CD4-positive, alpha-beta T cell treated with Interleukin-17A for 4 hours (primary cell): ENCODE measurements at regions not wholly inside any gene's neighbourhood (a gene's known extent, or its start where the extent isn't known, plus 50 kb on each side); places are given as distances from the start of the nearest gene placed in this dataset.
"Not testable (repeated sequence)": the region's sequence is repeated elsewhere in the genome, so short reads cannot be mapped to it uniquely, and the experiment has no call there.

Experiments
- DNase-seq: peaks from one replicate; pipeline ENCODE4 v3.0.0-alpha.2; 2020; ENCODE audit warnings: mixed read lengths

GRCh38 chrX:120752431-120753082, 122.7 kb upstream of the C1GALT1C1 start:
- no peak for DNase-seq

- DNase-seq = no peak
Observed at GRCh38 chrX:120751683-120752082, 121.8 kb upstream of the C1GALT1C1 start.

- DNase-seq = no peak
Observed at GRCh38 chrX:120750381-120750780, 120.5 kb upstream of the C1GALT1C1 start.

GRCh38 chrX:120749141-120749846, 119.4 kb upstream of the C1GALT1C1 start:
- DNase-seq = peak; percentile 4

- no peak for DNase-seq
Observed at GRCh38 chrX:120746153-120746552, 116.3 kb upstream of the C1GALT1C1 start.

GRCh38 chrX:120742946-120743665, 113.3 kb upstream of the C1GALT1C1 start:
- no peak for DNase-seq

GRCh38 chrX:120741452-120741851, 111.6 kb upstream of the C1GALT1C1 start:
- no peak for DNase-seq

- DNase-seq = no peak
Observed at GRCh38 chrX:120740072-120740471, 110.2 kb upstream of the C1GALT1C1 start.

- DNase-seq = no peak
Observed at GRCh38 chrX:120739300-120739699, 109.4 kb upstream of the C1GALT1C1 start.

GRCh38 chrX:120736989-120737388, 107.1 kb upstream of the C1GALT1C1 start:
- no peak for DNase-seq

GRCh38 chrX:120735966-120736365, 106.1 kb upstream of the C1GALT1C1 start:
- no peak for DNase-seq

- no peak for DNase-seq
Observed at GRCh38 chrX:120732879-120733278, 103.0 kb upstream of the C1GALT1C1 start.

GRCh38 chrX:120732461-120732860, 102.6 kb upstream of the C1GALT1C1 start:
- no peak for DNase-seq

- no peak for DNase-seq
Observed at GRCh38 chrX:120731386-120731785, 101.5 kb upstream of the C1GALT1C1 start.

GRCh38 chrX:120729506-120730255, 99.8 kb upstream of the C1GALT1C1 start:
- DNase-seq = not testable (repeated sequence)

- DNase-seq = no peak
Observed at GRCh38 chrX:120727911-120728310, 98.1 kb upstream of the C1GALT1C1 start.

GRCh38 chrX:120727452-120727851, 97.6 kb upstream of the C1GALT1C1 start:
- DNase-seq = no peak

- no peak for DNase-seq
Observed at GRCh38 chrX:120726294-120726693, 96.4 kb upstream of the C1GALT1C1 start.

- DNase-seq = no peak
Observed at GRCh38 chrX:120725874-120726273, 96.0 kb upstream of the C1GALT1C1 start.

- no peak for DNase-seq
Observed at GRCh38 chrX:120719622-120720021, 89.8 kb upstream of the C1GALT1C1 start.

GRCh38 chrX:120718969-120719368, 89.1 kb upstream of the C1GALT1C1 start:
- no peak for DNase-seq

GRCh38 chrX:120702337-120702736, 72.5 kb upstream of the C1GALT1C1 start:
- DNase-seq = not testable (repeated sequence)

GRCh38 chrX:120697053-120697452, 67.2 kb upstream of the C1GALT1C1 start:
- peak; percentile 33 for DNase-seq
